Stimulated activated CD4-positive, alpha-beta T cell treated with anti-CD3 and anti-CD28 coated beads, TNF-alpha, amount 100 ng/mL, for 48 hours (primary cell): ENCODE measurements at regions not wholly inside any gene's neighbourhood (a gene's known extent, or its start where the extent isn't known, plus 50 kb on each side); places are given as distances from the start of the nearest gene placed in this dataset.
"Not testable (repeated sequence)": the region's sequence is repeated elsewhere in the genome, so short reads cannot be mapped to it uniquely, and the experiment has no call there.

ENCODE experiments used
- DNase-seq, 3 donors: peaks; one replicate each; pipeline ENCODE4 v3.0.0-alpha.2; 2020; ENCODE audit warnings: low read depth in 3 of 3

GRCh38 chr22:19661156-19661555, 53.1 kb upstream of the SEPTIN5 start:
- DNase-seq = no peak

DNA sequence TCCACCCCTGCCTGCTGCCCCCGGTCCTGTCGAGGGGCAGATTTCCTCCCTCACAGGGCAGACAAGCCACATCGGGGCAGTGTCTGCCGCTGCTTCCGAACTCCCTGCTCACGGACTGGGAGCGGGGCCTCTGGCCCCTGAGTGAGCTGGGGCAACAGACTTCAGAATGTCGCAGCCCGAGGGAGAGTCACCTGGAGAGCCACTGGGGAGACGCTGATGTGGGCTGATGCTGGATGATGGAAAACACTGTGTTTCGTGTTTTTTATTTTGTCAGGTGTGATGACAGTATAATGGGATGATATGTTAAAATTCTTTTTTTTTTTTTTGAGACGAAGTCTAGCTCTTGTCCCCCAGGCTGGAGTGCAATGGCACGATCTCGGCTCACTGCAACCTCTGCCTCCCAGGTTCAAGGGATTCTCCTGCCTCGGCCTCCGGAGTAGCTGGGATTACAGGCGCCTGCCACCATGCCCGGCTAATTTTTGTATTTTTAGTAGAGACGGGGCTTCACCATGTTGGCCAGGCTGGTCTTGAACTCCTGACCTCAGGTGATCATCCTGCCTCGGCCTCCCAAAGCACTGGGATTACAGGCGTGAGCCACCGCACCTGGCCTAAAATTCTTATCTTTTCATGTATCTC, 52.1 kb upstream of the SEPTIN5 start:
- not testable (repeated sequence) for DNase-seq

DNA sequence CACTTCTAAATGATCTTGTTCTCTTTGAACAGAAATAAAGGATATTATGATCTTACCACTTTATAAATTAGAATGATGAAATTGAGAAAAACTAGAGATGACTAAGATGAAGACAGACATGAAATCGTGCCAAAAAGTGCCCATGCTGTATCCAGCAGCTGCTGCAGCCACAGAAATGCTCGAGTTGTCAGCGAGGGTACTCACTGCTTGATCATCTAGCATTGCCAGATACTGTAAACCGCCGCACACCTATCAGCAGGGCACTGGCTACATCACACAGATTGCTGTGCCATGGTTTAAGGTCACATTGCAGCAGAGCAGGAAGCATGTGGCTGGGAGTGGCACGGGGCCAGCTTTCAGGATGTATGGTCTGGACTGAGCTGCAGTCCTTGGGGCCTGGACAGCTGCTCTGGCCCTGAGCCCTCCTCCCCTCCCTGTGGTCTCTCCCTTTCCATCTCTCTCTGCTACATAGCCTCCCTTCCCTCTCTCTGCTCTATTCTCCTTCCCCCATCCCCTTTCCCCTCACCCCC, 51.0 kb upstream of the SEPTIN5 start:
- no peak for DNase-seq

DNA sequence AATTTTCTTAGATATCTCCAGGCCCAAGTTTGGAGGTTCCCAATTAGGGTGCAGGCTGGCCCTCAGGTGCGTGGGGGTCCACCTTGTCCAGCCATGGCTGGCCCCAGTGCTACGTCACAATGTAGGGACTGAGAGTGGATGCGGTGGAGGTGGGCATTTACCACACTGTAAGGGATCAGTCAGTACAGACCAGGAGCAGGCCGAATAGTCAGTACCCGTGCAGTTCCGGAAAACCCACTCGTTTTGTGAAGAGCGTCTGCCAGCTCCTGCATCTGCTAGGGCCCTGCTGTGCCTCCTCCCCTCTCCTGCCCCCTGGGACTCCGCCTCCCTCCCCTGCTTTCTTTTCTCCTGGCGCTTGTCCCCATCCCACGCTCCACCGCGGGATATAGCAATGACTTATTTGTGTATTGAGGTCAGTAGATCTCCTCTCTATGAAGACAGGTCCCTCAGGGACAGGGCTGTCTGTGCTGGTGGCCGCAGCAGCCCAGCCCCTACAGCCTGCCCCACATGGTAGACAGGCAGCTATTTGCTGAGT, 50.4 kb upstream of the SEPTIN5 start:
- no peak for DNase-seq

DNA sequence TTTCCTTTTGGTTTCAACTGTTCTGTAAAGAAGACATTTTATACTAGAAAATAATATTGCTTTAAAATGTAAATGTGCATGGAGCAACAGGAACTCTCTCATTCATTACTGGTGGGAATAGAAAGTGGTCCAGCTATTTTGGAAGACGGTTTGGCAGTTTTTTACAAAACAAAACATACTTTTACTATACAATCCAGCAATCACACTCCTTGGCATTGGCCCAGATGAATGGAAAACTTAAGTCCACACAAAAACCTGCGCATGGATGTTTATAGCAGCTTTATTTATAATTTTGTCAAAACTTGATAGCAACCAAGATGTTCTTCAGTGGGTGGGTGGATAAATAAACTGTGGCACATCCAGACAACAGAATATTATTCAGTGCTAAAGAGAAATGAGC, 49.9 kb upstream of the SEPTIN5 start:
- no peak for DNase-seq
